Body of pancreas (tissue), 4 donors: ENCODE measurements at regions not wholly inside any gene's neighbourhood (a gene's known extent, or its start where the extent isn't known, plus 50 kb on each side); places are given as distances from the start of the nearest gene placed in this dataset.

Experiments
- CTCF ChIP-seq, 7 experiments: fragments of 450-650 bp in 4 of 7; fragments of 200-600 bp in 3 of 7; sonication (generic) in 3 of 7; IDR thresholded peaks; one replicate each; pipeline ENCODE4 v1.5.1; 2016 to 2019; ENCODE audit warnings: antibody characterized with exemption in 7 of 7
- POLR2A ChIP-seq, 3 donors: fragments of 450-650 bp; IDR thresholded peaks; one replicate each; pipeline ENCODE4 v1.6.1; 2016; ENCODE audit warnings: antibody characterized with exemption in 3 of 3, mild to moderate bottlenecking in 2 of 3

DNA sequence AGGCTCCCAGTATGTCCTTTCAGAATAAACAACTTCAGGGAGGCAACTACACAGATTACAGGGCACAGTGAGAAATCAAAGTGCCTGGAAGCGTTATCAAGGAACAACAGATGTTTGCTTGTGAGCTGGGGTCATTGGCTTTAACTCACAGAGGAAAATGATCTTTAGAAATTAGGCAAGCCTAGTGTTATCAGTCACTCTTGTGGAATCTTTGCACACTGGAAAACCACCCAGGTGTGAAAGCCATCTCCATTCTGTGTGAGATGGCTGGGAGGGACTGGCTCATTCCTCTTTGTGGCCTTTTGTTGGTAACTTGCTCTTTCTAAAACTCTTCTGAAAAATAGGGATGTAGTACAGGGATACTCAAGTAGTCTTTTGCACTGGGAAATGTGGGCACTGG is 716.0 kb downstream of the XPNPEP1 start:
- no peak for TF ChIP-seq CTCF (IDR thresholded peaks at IDR 0.05)
- TF ChIP-seq POLR2A (IDR thresholded peaks at IDR 0.05): no peak
